GM12878 (cell line): ENCODE measurements at regions not wholly inside any gene's neighbourhood (a gene's known extent, or its start where the extent isn't known, plus 50 kb on each side); places are given as distances from the start of the nearest gene placed in this dataset.

Experiments
- EZH2 ChIP-seq: IDR thresholded peaks from 2 replicates; pipeline ENCODE4 v1.6.1; 2012; ENCODE audit warnings: low read depth, mild to moderate bottlenecking, control low read depth, inconsistent platforms, low read length, borderline replicate concordance; ENCODE audit not compliant: control insufficient read depth
- KDM1A ChIP-seq: fragments of 200-600 bp; sonication (generic); IDR thresholded peaks from 2 replicates; pipeline ENCODE4 v1.6.1; 2016; ENCODE audit warnings: borderline replicate concordance
- SMC3 ChIP-seq: IDR thresholded peaks from 2 replicates; pipeline ENCODE4 v1.6.1; 2011; ENCODE audit warnings: low read length, improper control_type of control experiment, borderline replicate concordance
- TAF1 ChIP-seq: IDR thresholded peaks from 2 replicates; pipeline ENCODE4 v1.6.1; 2011; ENCODE audit warnings: mild to moderate bottlenecking, low read depth, low read length, borderline replicate concordance
- TF ChIP-seq, protein P1 (sequence below), 3 experiments: IDR thresholded peaks in 2 of 3; conservative IDR thresholded peaks in 1 of 3; 2 replicates each; pipeline ENCODE4 v1.5.1; 2011; ENCODE audit warnings: low read depth in 3 of 3, low read length in 3 of 3, mild to moderate bottlenecking in 3 of 3, control low read depth in 2 of 3, moderate library complexity in 2 of 3, inconsistent platforms in 1 of 3, mixed read lengths in 1 of 3; ENCODE audit not compliant: control insufficient read depth in 2 of 3, insufficient read depth in 1 of 3; ENCODE audit errors: extremely low read depth in 1 of 3
- TF ChIP-seq, protein P2 (sequence below): IDR thresholded peaks from 2 replicates; pipeline ENCODE4 v1.6.1; 2012; ENCODE audit warnings: low read depth, low read length, improper control_type of control experiment

DNA sequence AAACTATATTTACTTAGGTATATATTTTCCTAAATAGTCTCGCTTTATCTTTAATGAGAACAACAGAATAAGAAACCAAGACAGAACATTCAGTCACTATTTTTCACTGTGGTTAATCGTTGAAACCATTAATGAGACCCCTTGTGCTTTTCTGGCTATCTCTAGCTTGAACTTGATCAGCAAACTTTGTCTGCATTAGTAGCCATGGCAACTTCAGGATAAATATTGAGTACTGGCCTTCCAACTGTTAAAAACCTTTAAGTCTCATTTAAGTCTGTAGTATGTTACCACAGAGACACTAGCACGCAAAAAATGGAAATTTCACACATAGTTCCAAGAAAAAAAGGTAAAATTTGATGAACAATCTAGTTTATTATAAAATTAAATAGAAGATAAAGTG lies 946.0 kb downstream of the SLITRK5 start:
- TF ChIP-seq EZH2 (no peak), TAF1 (no peak), SMC3 (no peak), KDM1A (no peak)
- TF ChIP-seq, protein P1, sequence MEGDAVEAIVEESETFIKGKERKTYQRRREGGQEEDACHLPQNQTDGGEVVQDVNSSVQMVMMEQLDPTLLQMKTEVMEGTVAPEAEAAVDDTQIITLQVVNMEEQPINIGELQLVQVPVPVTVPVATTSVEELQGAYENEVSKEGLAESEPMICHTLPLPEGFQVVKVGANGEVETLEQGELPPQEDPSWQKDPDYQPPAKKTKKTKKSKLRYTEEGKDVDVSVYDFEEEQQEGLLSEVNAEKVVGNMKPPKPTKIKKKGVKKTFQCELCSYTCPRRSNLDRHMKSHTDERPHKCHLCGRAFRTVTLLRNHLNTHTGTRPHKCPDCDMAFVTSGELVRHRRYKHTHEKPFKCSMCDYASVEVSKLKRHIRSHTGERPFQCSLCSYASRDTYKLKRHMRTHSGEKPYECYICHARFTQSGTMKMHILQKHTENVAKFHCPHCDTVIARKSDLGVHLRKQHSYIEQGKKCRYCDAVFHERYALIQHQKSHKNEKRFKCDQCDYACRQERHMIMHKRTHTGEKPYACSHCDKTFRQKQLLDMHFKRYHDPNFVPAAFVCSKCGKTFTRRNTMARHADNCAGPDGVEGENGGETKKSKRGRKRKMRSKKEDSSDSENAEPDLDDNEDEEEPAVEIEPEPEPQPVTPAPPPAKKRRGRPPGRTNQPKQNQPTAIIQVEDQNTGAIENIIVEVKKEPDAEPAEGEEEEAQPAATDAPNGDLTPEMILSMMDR (IDR thresholded peaks at IDR 0.05 in 2 of 3, conservative IDR thresholded peaks at IDR 0.05 in 1 of 3; ENCODE audit: control insufficient read depth in 2 of 3, extremely low read depth in 1 of 3, insufficient read depth in 1 of 3, low read depth in 3 of 3, low read length in 3 of 3), result no peak
- TF ChIP-seq, protein P2, sequence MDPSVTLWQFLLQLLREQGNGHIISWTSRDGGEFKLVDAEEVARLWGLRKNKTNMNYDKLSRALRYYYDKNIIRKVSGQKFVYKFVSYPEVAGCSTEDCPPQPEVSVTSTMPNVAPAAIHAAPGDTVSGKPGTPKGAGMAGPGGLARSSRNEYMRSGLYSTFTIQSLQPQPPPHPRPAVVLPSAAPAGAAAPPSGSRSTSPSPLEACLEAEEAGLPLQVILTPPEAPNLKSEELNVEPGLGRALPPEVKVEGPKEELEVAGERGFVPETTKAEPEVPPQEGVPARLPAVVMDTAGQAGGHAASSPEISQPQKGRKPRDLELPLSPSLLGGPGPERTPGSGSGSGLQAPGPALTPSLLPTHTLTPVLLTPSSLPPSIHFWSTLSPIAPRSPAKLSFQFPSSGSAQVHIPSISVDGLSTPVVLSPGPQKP, result no peak
